Endothelial cell (in vitro differentiated cells): ENCODE measurements at regions not wholly inside any gene's neighbourhood (a gene's known extent, or its start where the extent isn't known, plus 50 kb on each side); places are given as distances from the start of the nearest gene placed in this dataset.

Experiments used
- DNase-seq: peaks from one replicate; pipeline ENCODE4 v3.0.0; 2021; ENCODE audit warnings: low spot score
- H3K27ac Mint-ChIP-seq: one replicate; pipeline ENCODE4 v1.8.0; 2021; ENCODE audit warnings: mixed read lengths, inconsistent platforms; ENCODE audit not compliant: unreplicated experiment
- H3K27me3 Mint-ChIP-seq: one replicate; pipeline ENCODE4 v1.8.0; 2021; ENCODE audit warnings: mild to moderate bottlenecking, moderate library complexity, mixed read lengths, inconsistent platforms; ENCODE audit not compliant: unreplicated experiment
- H3K36me3 Mint-ChIP-seq: one replicate; pipeline ENCODE4 v1.8.0; 2021; ENCODE audit warnings: mild to moderate bottlenecking, low read depth, mixed read lengths, inconsistent platforms; ENCODE audit not compliant: unreplicated experiment
- H3K4me1 Mint-ChIP-seq: one replicate; pipeline ENCODE4 v1.8.0; 2021; ENCODE audit warnings: mild to moderate bottlenecking, mixed read lengths, inconsistent platforms; ENCODE audit not compliant: unreplicated experiment
- H3K4me3 Mint-ChIP-seq: one replicate; pipeline ENCODE4 v1.8.0; 2021; ENCODE audit warnings: mild to moderate bottlenecking, mixed read lengths, inconsistent platforms; ENCODE audit not compliant: unreplicated experiment
- H3K9me3 Mint-ChIP-seq: one replicate; pipeline ENCODE4 v1.8.0; 2021; ENCODE audit warnings: mixed read lengths, inconsistent platforms; ENCODE audit not compliant: unreplicated experiment
- CTCF ChIP-seq: fragments of 200-600 bp; sonication (generic); IDR thresholded peaks from one replicate; pipeline ENCODE4 v1.5.0; 2021; ENCODE audit warnings: antibody characterized with exemption; ENCODE audit not compliant: unreplicated experiment

- no peak overlapping the region for H3K27ac Mint-ChIP-seq
- H3K27me3 Mint-ChIP-seq: peaks cover 3% of the 10 kb centered on the region
- H3K9me3 Mint-ChIP-seq: no peaks in the 10 kb centered on the region
- TF ChIP-seq CTCF: no peak
- no peak for DNase-seq
- no peak overlapping the region for H3K4me3 Mint-ChIP-seq
- peaks cover 22% of the 10 kb centered on the region for H3K4me1 Mint-ChIP-seq
- H3K36me3 Mint-ChIP-seq: no peaks in the 10 kb centered on the region
These were observed 260.9 kb downstream of the KIF4B start for GRCh38 chr5:155274484-155274883.

GRCh38 chr5:155275222-155275621, 261.7 kb downstream of the KIF4B start:
- Mint-ChIP-seq H3K27ac (no peak overlapping the region), H3K4me1 (peaks cover 19% of the 10 kb centered on the region), H3K9me3 (no peaks in the 10 kb centered on the region), H3K36me3 (no peaks in the 10 kb centered on the region), H3K4me3 (no peak overlapping the region), H3K27me3 (peaks cover 5% of the 10 kb centered on the region)
- TF ChIP-seq CTCF: no peak
- DNase-seq: no peak

- Mint-ChIP-seq H3K4me3 (no peak overlapping the region), H3K36me3 (no peaks in the 10 kb centered on the region), H3K27ac (no peak overlapping the region), H3K9me3 (no peaks in the 10 kb centered on the region), H3K27me3 (peaks cover 3% of the 10 kb centered on the region), H3K4me1 (peaks cover 16% of the 10 kb centered on the region)
- DNase-seq: no peak
- no peak for TF ChIP-seq CTCF
These were observed 262.7 kb downstream of the KIF4B start for GRCh38 chr5:155276231-155276630.

- Mint-ChIP-seq H3K4me3 (no peak overlapping the region), H3K27ac (no peak overlapping the region), H3K27me3 (peaks cover 3% of the 10 kb centered on the region), H3K4me1 (peaks cover 21% of the 10 kb centered on the region), H3K36me3 (no peaks in the 10 kb centered on the region), H3K9me3 (no peaks in the 10 kb centered on the region)
- no peak for TF ChIP-seq CTCF
- no peak for DNase-seq
These were observed 265.0 kb downstream of the KIF4B start for GRCh38 chr5:155278532-155278931.

GRCh38 chr5:155282503-155283107, 269.1 kb downstream of the KIF4B start:
- peaks cover 27% of the 10 kb centered on the region for H3K4me1 Mint-ChIP-seq
- H3K36me3 Mint-ChIP-seq: no peaks in the 10 kb centered on the region
- TF ChIP-seq CTCF: no peak

More at GRCh38 chr5:155282503-155283107, 269.1 kb downstream of the KIF4B start:
- peaks cover 2% of the 10 kb centered on the region for H3K27me3 Mint-ChIP-seq
- no peak for DNase-seq
- H3K4me3 Mint-ChIP-seq: no peak overlapping the region
- no peaks in the 10 kb centered on the region for H3K9me3 Mint-ChIP-seq
- H3K27ac Mint-ChIP-seq: no peak overlapping the region
